ENCODE measurements at regions not wholly inside any gene's neighbourhood (a gene's known extent, or its start where the extent isn't known, plus 50 kb on each side); places are given as distances from the start of the nearest gene placed in this dataset.

DNA sequence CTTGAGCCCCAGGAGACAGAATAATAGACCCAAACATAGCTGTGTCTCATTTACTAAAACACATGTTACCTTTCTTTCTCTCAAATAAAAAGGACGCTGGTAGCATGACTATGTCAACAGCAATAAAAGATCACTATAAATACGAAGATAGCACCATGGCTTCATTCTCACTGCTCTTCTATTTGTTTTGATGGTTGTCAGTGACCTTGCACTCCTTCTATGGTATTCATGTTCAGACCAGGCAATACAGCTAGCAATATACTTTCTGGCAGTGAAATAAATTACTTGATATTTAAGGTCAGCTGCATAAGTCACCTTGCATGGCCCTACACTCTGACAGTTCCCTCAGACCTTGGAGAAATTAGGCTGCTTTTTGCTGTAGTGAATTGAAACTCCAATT lies 263.2 kb upstream of the CDH7 start:
- Histone ChIP-seq H3K36me3 (ENCODE audit: control insufficient read depth, insufficient read depth, low read length) (no peaks in the 10 kb centered on the region), H3K27ac (ENCODE audit: insufficient read depth, low read length, poor library complexity, severe bottlenecking) (no peak overlapping the region), H3K9me3 (ENCODE audit: control insufficient read depth in 2 of 2, low read length in 2 of 2) (peaks cover 10% of the 10 kb centered on the region in 2 experiments), H3K4me1 (ENCODE audit: control insufficient read depth, insufficient read depth, low read length, poor library complexity, severe bottlenecking) (no peaks in the 10 kb centered on the region), H3K4me3 (ENCODE audit: low read depth, low read length) (no peak overlapping the region), H3K27me3 (ENCODE audit: control insufficient read depth, insufficient read depth, low read length) (no peaks in the 10 kb centered on the region)
- no peaks in the 10 kb centered on the region for H3K4me1 Mint-ChIP-seq
- no peak overlapping the region for H3K4me3 Mint-ChIP-seq
- H3K27ac Mint-ChIP-seq: no peak overlapping the region
- H3K27me3 Mint-ChIP-seq: no peaks in the 10 kb centered on the region
- no peaks in the 10 kb centered on the region for H3K36me3 Mint-ChIP-seq
- DNase-seq (no peak), ATAC-seq (ENCODE audit: low read depth in 2 of 2) (no peak)
- H3K9me3 Mint-ChIP-seq: peaks cover 1 to 22% (median 4%) of the 10 kb centered on the region in 7 donors

DNA sequence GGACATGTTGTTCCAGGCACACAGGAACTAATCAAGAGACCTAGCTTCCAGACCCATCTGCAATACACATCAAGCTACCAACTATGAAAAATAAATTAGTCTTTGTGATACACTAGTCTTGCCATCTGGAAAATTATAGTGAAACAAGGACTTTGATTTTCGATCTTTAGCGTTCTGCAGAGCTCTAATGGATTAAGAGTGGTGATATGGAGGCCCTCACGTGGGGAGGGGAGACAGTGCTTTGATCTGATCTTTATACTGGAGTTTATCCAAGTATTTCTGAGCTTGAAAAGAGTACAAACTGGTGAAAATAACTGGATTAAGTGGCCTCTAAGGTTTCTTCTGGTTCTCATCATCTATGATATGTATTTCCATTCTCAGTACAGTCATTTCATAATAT lies 273.4 kb upstream of the CDH7 start:
- Mint-ChIP-seq H3K4me3 (no peak overlapping the region), H3K4me1 (no peaks in the 10 kb centered on the region), H3K27me3 (no peaks in the 10 kb centered on the region), H3K27ac (no peak overlapping the region), H3K9me3 (peaks cover 0 to 12% (median 4%) of the 10 kb centered on the region in 7 donors), H3K36me3 (no peaks in the 10 kb centered on the region)
- Histone ChIP-seq H3K36me3 (ENCODE audit: control insufficient read depth, insufficient read depth, low read length) (no peaks in the 10 kb centered on the region), H3K4me3 (ENCODE audit: low read depth, low read length) (no peak overlapping the region), H3K9me3 (ENCODE audit: control insufficient read depth in 2 of 2, low read length in 2 of 2) (peaks cover 0 to 7% of the 10 kb centered on the region in 2 experiments), H3K27me3 (ENCODE audit: control insufficient read depth, insufficient read depth, low read length) (no peaks in the 10 kb centered on the region), H3K4me1 (ENCODE audit: control insufficient read depth, insufficient read depth, low read length, poor library complexity, severe bottlenecking) (no peaks in the 10 kb centered on the region), H3K27ac (ENCODE audit: insufficient read depth, low read length, poor library complexity, severe bottlenecking) (no peak overlapping the region)
- DNase-seq (no peak), ATAC-seq (ENCODE audit: low read depth in 2 of 2) (no peak)

DNA sequence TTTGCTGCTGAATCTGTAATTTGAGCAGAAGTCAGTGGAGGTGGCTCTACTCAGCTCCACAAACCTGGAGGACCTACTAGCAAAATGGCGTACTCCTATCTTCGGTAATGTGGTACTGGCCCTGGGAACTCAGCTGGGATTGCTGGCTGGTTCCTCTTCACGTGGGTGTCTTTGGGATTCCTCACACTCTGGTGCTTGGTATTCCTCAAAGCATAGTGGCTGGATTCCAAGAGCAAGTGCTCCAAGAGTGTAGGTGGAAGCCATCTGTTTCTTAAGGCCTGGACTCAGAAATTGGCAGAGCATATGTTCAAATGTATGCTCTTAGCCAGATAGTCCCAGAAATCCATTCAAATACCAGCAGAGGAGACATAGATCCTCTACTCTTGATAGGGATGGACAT lies 281.9 kb upstream of the CDH7 start:
- H3K27ac Mint-ChIP-seq: no peak overlapping the region
- H3K4me3 Mint-ChIP-seq: no peak overlapping the region
- H3K4me1 ChIP-seq (ENCODE audit: control insufficient read depth, insufficient read depth, low read length, poor library complexity, severe bottlenecking): no peaks in the 10 kb centered on the region
- H3K9me3 Mint-ChIP-seq: peaks cover 0 to 14% (median 5%) of the 10 kb centered on the region in 7 donors
- ATAC-seq (ENCODE audit: low read depth in 2 of 2): no peak
- peaks cover 0 to 3% of the 10 kb centered on the region in 2 experiments for H3K9me3 ChIP-seq (ENCODE audit: control insufficient read depth in 2 of 2, low read length in 2 of 2)
- H3K36me3 ChIP-seq (ENCODE audit: control insufficient read depth, insufficient read depth, low read length): no peaks in the 10 kb centered on the region
- no peak for DNase-seq
- H3K27me3 ChIP-seq (ENCODE audit: control insufficient read depth, insufficient read depth, low read length): no peaks in the 10 kb centered on the region
- no peaks in the 10 kb centered on the region for H3K36me3 Mint-ChIP-seq
- H3K4me1 Mint-ChIP-seq: no peaks in the 10 kb centered on the region
- no peak overlapping the region for H3K4me3 ChIP-seq (ENCODE audit: low read depth, low read length)
- no peak overlapping the region for H3K27ac ChIP-seq (ENCODE audit: insufficient read depth, low read length, poor library complexity, severe bottlenecking)
- no peaks in the 10 kb centered on the region for H3K27me3 Mint-ChIP-seq

DNA sequence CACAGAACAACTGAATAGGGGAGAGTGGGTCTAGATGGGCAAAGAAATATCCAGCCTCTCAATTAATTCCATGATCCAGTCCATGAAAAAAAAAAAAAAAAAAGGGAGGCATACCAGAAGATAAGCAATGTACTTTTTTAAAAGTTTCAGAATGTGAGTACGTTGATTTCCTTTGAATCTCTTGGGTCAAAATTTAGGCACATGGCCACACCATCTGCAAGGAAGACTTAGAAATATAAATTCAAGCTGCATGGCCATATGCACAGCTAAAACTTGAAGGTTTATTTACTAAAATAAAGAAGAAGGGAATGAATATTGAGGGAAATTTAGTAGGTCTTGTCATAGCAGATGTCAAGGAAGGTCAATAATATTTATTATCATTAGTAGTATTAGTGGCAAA lies 286.5 kb upstream of the CDH7 start:
- Mint-ChIP-seq H3K4me3 (no peak overlapping the region), H3K4me1 (no peaks in the 10 kb centered on the region), H3K27me3 (no peaks in the 10 kb centered on the region), H3K36me3 (no peaks in the 10 kb centered on the region), H3K27ac (no peak overlapping the region), H3K9me3 (peaks cover 0 to 18% (median 13%) of the 10 kb centered on the region in 7 donors)
- DNase-seq (no peak), ATAC-seq (ENCODE audit: low read depth in 2 of 2) (no peak)
- Histone ChIP-seq H3K4me3 (ENCODE audit: low read depth, low read length) (no peak overlapping the region), H3K27me3 (ENCODE audit: control insufficient read depth, insufficient read depth, low read length) (no peaks in the 10 kb centered on the region), H3K4me1 (ENCODE audit: control insufficient read depth, insufficient read depth, low read length, poor library complexity, severe bottlenecking) (no peaks in the 10 kb centered on the region), H3K27ac (ENCODE audit: insufficient read depth, low read length, poor library complexity, severe bottlenecking) (no peak overlapping the region), H3K9me3 (ENCODE audit: control insufficient read depth in 2 of 2, low read length in 2 of 2) (peaks cover 5 to 13% of the 10 kb centered on the region in 2 experiments), H3K36me3 (ENCODE audit: control insufficient read depth, insufficient read depth, low read length) (no peaks in the 10 kb centered on the region)

DNA sequence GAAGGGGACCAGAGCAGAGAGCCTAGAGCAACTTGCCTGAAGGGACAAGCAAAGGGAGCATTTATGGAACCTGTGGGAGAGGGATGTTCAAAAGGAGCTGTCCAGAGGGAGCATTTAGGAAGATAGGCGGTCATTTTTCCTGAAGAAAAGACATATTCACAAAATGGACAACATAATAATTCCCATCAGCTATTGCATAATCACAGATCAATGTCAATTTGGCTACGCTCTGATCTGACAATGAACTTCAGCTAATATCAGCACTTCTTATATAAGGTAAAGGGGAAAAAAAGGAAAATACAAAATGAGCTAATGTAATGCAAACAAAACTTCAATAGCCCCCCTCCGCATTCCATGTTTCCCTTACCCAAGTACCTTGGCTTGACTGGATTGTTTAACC lies 291.1 kb upstream of the CDH7 start:
- Histone ChIP-seq H3K27me3 (ENCODE audit: control insufficient read depth, insufficient read depth, low read length) (no peaks in the 10 kb centered on the region), H3K9me3 (ENCODE audit: control insufficient read depth in 2 of 2, low read length in 2 of 2) (peaks cover 5 to 13% of the 10 kb centered on the region in 2 experiments), H3K4me3 (ENCODE audit: low read depth, low read length) (no peak overlapping the region), H3K4me1 (ENCODE audit: control insufficient read depth, insufficient read depth, low read length, poor library complexity, severe bottlenecking) (no peaks in the 10 kb centered on the region), H3K36me3 (ENCODE audit: control insufficient read depth, insufficient read depth, low read length) (no peaks in the 10 kb centered on the region), H3K27ac (ENCODE audit: insufficient read depth, low read length, poor library complexity, severe bottlenecking) (no peak overlapping the region)
- no peak overlapping the region for H3K4me3 Mint-ChIP-seq
- H3K4me1 Mint-ChIP-seq: no peaks in the 10 kb centered on the region
- DNase-seq (no peak), ATAC-seq (ENCODE audit: low read depth in 2 of 2) (no peak)
- H3K36me3 Mint-ChIP-seq: no peaks in the 10 kb centered on the region
- H3K27ac Mint-ChIP-seq: no peak overlapping the region
- H3K27me3 Mint-ChIP-seq: no peaks in the 10 kb centered on the region
- H3K9me3 Mint-ChIP-seq: peaks cover 0 to 19% (median 18%) of the 10 kb centered on the region in 7 donors

DNA sequence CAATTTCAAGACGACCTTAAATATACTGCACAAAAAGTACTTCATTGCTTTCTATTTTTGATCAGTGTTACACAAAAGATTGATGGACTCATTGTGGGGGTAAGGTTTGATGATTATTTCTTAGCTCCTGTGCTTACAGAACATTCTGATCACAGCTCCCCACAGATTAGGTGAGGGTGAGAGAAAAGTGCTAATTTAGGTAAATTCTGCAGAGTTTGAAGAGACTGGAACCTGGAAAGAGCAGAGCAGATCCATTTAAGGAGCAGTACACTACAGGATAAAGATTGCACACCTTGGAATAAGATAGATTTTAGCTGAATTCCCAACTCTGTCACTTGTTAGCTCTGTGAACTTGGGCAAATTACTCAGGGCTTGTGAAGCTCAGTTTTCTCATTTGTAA lies 291.9 kb upstream of the CDH7 start:
- Mint-ChIP-seq H3K27ac (no peak overlapping the region), H3K4me1 (no peaks in the 10 kb centered on the region), H3K4me3 (no peak overlapping the region), H3K9me3 (peaks cover 0 to 22% (median 15%) of the 10 kb centered on the region in 7 donors), H3K36me3 (no peaks in the 10 kb centered on the region), H3K27me3 (no peaks in the 10 kb centered on the region)
- DNase-seq (no peak), ATAC-seq (ENCODE audit: low read depth in 2 of 2) (no peak)
- H3K9me3 ChIP-seq (ENCODE audit: control insufficient read depth in 2 of 2, low read length in 2 of 2): peaks cover 5 to 9% of the 10 kb centered on the region in 2 experiments
- H3K4me1 ChIP-seq (ENCODE audit: control insufficient read depth, insufficient read depth, low read length, poor library complexity, severe bottlenecking): no peaks in the 10 kb centered on the region
- H3K4me3 ChIP-seq (ENCODE audit: low read depth, low read length): no peak overlapping the region
- H3K27me3 ChIP-seq (ENCODE audit: control insufficient read depth, insufficient read depth, low read length): no peaks in the 10 kb centered on the region
- H3K36me3 ChIP-seq (ENCODE audit: control insufficient read depth, insufficient read depth, low read length): no peaks in the 10 kb centered on the region
- no peak overlapping the region for H3K27ac ChIP-seq (ENCODE audit: insufficient read depth, low read length, poor library complexity, severe bottlenecking)

DNA sequence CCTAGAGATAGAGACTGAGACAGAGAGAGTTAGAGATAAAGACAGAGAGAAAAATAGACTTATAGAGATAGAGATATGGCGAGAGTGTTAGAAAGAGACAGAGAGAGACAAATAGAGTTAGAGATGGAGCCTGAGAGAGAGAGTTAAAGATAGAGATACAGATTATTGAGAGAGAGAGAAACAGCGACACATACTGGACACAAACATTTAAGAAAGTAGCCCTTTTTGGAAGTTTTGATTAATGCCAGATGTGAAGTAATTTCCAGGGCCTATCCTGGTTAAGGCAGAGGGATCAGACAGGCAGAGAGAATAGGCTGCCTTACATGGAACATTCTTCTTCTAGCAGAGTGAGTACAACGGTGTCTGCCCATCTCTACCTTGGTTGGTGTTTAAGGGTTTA lies 311.6 kb upstream of the CDH7 start:
- Histone ChIP-seq H3K4me1 (ENCODE audit: control insufficient read depth, insufficient read depth, low read length, poor library complexity, severe bottlenecking) (no peaks in the 10 kb centered on the region), H3K27ac (ENCODE audit: insufficient read depth, low read length, poor library complexity, severe bottlenecking) (no peak overlapping the region), H3K36me3 (ENCODE audit: control insufficient read depth, insufficient read depth, low read length) (no peaks in the 10 kb centered on the region), H3K4me3 (ENCODE audit: low read depth, low read length) (no peak overlapping the region), H3K9me3 (ENCODE audit: control insufficient read depth in 2 of 2, low read length in 2 of 2) (no peaks in the 10 kb centered on the region), H3K27me3 (ENCODE audit: control insufficient read depth, insufficient read depth, low read length) (no peaks in the 10 kb centered on the region)
- Mint-ChIP-seq H3K36me3 (no peaks in the 10 kb centered on the region), H3K4me1 (no peaks in the 10 kb centered on the region), H3K27ac (no peak overlapping the region), H3K4me3 (no peak overlapping the region), H3K9me3 (peaks cover 3 to 14% (median 11%) of the 10 kb centered on the region in 7 donors), H3K27me3 (no peaks in the 10 kb centered on the region)
- DNase-seq (no peak), ATAC-seq (ENCODE audit: low read depth in 2 of 2) (no peak)

DNA sequence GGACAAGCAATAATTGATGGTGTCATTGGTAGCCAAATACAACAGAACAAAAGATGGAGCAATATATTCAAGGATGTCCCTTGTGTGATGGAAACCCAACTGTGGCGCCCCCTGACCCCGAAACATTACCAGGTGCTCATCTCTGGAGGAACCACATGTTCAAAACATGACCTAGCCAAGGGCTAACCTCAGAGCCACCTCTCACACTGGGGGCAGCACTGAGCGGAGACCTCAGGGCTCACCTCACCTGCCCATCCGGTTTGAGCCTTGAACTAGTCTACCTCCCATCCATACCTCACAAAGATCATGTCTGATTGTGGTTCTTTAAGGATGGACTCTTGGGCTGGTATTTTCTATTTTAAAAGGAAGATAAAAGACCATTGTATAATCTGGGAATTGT lies 314.4 kb upstream of the CDH7 start:
- Histone ChIP-seq H3K27ac (ENCODE audit: insufficient read depth, low read length, poor library complexity, severe bottlenecking) (no peak overlapping the region), H3K9me3 (ENCODE audit: control insufficient read depth in 2 of 2, low read length in 2 of 2) (no peaks in the 10 kb centered on the region), H3K4me3 (ENCODE audit: low read depth, low read length) (no peak overlapping the region), H3K27me3 (ENCODE audit: control insufficient read depth, insufficient read depth, low read length) (no peaks in the 10 kb centered on the region), H3K36me3 (ENCODE audit: control insufficient read depth, insufficient read depth, low read length) (no peaks in the 10 kb centered on the region), H3K4me1 (ENCODE audit: control insufficient read depth, insufficient read depth, low read length, poor library complexity, severe bottlenecking) (no peaks in the 10 kb centered on the region)
- Mint-ChIP-seq H3K4me3 (no peak overlapping the region), H3K4me1 (no peaks in the 10 kb centered on the region), H3K27ac (no peak overlapping the region), H3K9me3 (peaks cover 0 to 14% (median 7%) of the 10 kb centered on the region in 7 donors), H3K27me3 (no peaks in the 10 kb centered on the region), H3K36me3 (no peaks in the 10 kb centered on the region)
- DNase-seq: no peak
- no peak for ATAC-seq (ENCODE audit: low read depth in 2 of 2)

All from CD4-positive, CD25-positive, alpha-beta regulatory T cell (primary cell).